Ovary (tissue), 7 donors: ENCODE measurements at regions not wholly inside any gene's neighbourhood (a gene's known extent, or its start where the extent isn't known, plus 50 kb on each side); places are given as distances from the start of the nearest gene placed in this dataset.
"Not testable (repeated sequence)": the region's sequence is repeated elsewhere in the genome, so short reads cannot be mapped to it uniquely, and the experiment has no call there.

Experiments used
- DNase-seq, 5 donors: peaks; one replicate each; pipeline ENCODE4 v3.0.0-alpha.2; 2019 to 2020
- H3K27ac ChIP-seq, 2 donors: fragments of 200-600 bp; one replicate each; pipeline versions ENCODE4 v1.5.1 to v1.8.0; 2019 to 2022
- H3K27me3 ChIP-seq: fragments of 200-600 bp; one replicate; pipeline ENCODE4 v1.8.0; 2022
- H3K36me3 ChIP-seq: fragments of 200-600 bp; sonication (generic); one replicate; pipeline ENCODE4 v1.5.1; 2019
- H3K4me1 ChIP-seq: one replicate; pipeline ENCODE4 v1.8.1; 2013; ENCODE audit warnings: mild to moderate bottlenecking, moderate library complexity; ENCODE audit not compliant: insufficient read depth
- H3K4me3 ChIP-seq: fragments of 200-600 bp; sonication (generic); one replicate; pipeline ENCODE4 v1.5.1; 2017
- H3K9me3 ChIP-seq, 2 donors: fragments of 200-600 bp in 1 of 2; sonication (generic) in 1 of 2; one replicate each; pipeline versions ENCODE4 v1.5.1 to v1.8.1; 2013 to 2019; ENCODE audit warnings: mild to moderate bottlenecking in 1 of 2, moderate library complexity in 1 of 2
- CTCF ChIP-seq, 3 donors: fragments of 450-650 bp in 2 of 3; fragments of 200-600 bp in 1 of 3; IDR thresholded peaks; one replicate each; pipeline versions ENCODE4 v1.5.1 to v1.8.0; 2016 to 2022; ENCODE audit warnings: antibody characterized with exemption in 3 of 3, mild to moderate bottlenecking in 1 of 3
- EP300 ChIP-seq: sonication (generic); formaldehyde crosslinking; IDR thresholded peaks from one replicate; pipeline ENCODE4 v1.6.1; 2017; ENCODE audit warnings: antibody characterized with exemption
- POLR2A ChIP-seq: fragments of 450-650 bp; IDR thresholded peaks from one replicate; pipeline ENCODE4 v1.6.1; 2017; ENCODE audit warnings: antibody characterized with exemption, mild to moderate bottlenecking, moderate library complexity
- WGBS, 3 donors: extraction: QIAGEN DNeasy Blood & Tissue Kit in 1 of 3; methylation state at CpG; one replicate each; pipeline versions ENCODE4 v1.1.5 to v1.1.7; 2013 to 2017; 5-methylcytosine and 5-hydroxymethylcytosine counted together
- intact Hi-C, 4 donors: fragments of 100-400 bp; cut with DNase I; formaldehyde crosslinking; loops; one replicate each; pipeline versions ENCODE4 v1.11.0 to v1.15.1; 2022 to 2023
- donor health status: DM: no; HTN: no; CAD: no; lungs with moderate emphysema.
- donor health status: DM: no; HTN: no; CAD: no.
- donor health status: Bipolar disorder and iron deficiency.
- donor health status: DM: no; HTN: no; CAD: no.
- donor health status: DM: yes; HTN: yes; CAD: no.

DNA sequence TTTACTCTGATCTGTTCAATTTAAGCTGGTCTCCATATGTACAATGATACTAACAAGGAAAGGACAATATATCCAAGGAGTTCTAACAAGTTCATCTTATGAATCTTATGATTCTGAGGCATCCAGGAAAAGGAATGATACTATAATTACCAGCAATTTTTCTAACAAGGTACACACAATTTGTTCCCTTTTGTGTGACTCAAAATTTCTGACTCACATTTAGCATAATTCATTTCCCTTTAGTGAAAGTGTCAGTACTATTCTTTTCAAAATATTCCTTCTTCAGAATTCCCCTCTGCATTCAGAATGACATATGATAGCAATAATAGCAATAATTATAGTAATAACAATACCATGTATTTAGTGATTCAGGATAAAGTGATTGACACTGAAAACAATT, 594.8 kb downstream of the DMRTA1 start:
- Histone ChIP-seq H3K36me3 (no peaks in the 10 kb centered on the region), H3K27me3 (no peaks in the 10 kb centered on the region), H3K9me3 (no peaks in the 10 kb centered on the region), H3K4me1 (no peaks in the 10 kb centered on the region), H3K4me3 (no peak overlapping the region), H3K27ac (no peak overlapping the region)
- intact Hi-C loops: no loop called here
- no peak for TF ChIP-seq POLR2A
- no peak for TF ChIP-seq CTCF (IDR thresholded peaks at IDR 0.05)
- TF ChIP-seq EP300: no peak
- DNase-seq: no peak

GRCh38 chr9:23044549-23044948, 597.9 kb downstream of the DMRTA1 start:
- H3K4me1 ChIP-seq: no peaks in the 10 kb centered on the region
- H3K36me3 ChIP-seq: no peaks in the 10 kb centered on the region
- no peaks in the 10 kb centered on the region for H3K27me3 ChIP-seq
- no peak overlapping the region for H3K4me3 ChIP-seq
- no peaks in the 10 kb centered on the region for H3K9me3 ChIP-seq
- TF ChIP-seq EP300 (no peak), CTCF (IDR thresholded peaks at IDR 0.05) (no peak), POLR2A (no peak)
- no peak overlapping the region for H3K27ac ChIP-seq
- intact Hi-C loops: no loop called here
- DNase-seq: no peak

GRCh38 chr9:23046026-23046425, 599.4 kb downstream of the DMRTA1 start:
- H3K4me3 ChIP-seq, DNase-seq, H3K27me3 ChIP-seq, H3K9me3 ChIP-seq, H3K4me1 ChIP-seq, intact Hi-C loops, H3K27ac ChIP-seq, H3K36me3 ChIP-seq: not testable (repeated sequence)
- WGBS, 3 donors: 85 to 94% (median 90%) methylated on average over 1 of the region's 1 CpG

DNA sequence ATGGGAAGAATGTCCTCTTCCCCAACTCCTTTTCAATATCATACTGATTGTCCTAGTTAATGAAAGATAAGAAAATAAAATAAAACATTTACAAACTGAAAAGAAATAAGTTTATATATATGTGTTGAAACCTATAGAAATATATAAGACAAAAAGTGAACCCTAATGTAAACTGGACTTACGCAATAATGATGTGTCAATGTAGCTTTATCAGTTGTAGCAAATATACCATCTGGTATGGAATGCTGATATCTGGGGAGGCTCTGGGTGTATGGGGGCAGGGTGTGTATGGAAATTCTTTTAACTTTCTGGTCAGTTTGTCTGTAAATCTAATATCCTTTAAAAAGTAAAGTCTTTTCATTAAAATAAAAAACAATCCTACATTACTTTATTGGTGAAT, 603.9 kb downstream of the DMRTA1 start:
- H3K27ac ChIP-seq: no peak overlapping the region
- TF ChIP-seq EP300: no peak
- no peak for TF ChIP-seq CTCF (IDR thresholded peaks at IDR 0.05)
- TF ChIP-seq POLR2A: no peak
- WGBS, 3 donors: 86 to 92% (median 87%) methylated on average over 1 of the region's 1 CpG
- H3K27me3 ChIP-seq: no peaks in the 10 kb centered on the region
- intact Hi-C loops: no loop called here
- no peaks in the 10 kb centered on the region for H3K4me1 ChIP-seq
- no peak overlapping the region for H3K4me3 ChIP-seq
- DNase-seq: no peak
- H3K36me3 ChIP-seq: no peaks in the 10 kb centered on the region
- no peaks in the 10 kb centered on the region for H3K9me3 ChIP-seq

DNA sequence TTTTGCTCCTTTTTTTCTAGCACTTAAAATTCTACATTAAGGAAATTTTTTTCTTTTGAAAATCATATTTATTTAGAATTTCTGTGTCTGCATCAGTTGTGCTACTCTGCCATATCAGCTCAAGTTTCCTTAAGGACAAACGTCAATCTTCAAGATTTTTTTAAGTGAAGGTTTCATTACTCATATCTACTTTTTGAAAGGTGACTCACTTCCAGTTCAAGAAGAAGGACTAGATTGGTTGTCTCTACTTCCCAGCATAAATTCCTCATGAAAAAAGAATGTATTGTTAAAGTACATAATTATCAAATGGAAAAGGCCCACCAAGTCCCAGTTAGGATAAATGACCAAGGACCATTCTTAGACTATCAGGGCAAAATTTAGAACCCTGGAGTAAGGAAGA, 626.5 kb downstream of the DMRTA1 start:
- H3K9me3 ChIP-seq: no peaks in the 10 kb centered on the region
- DNase-seq: no peak
- no peaks in the 10 kb centered on the region for H3K4me1 ChIP-seq
- no peak overlapping the region for H3K4me3 ChIP-seq
- WGBS, 3 donors: 62 to 74% (median 65%) methylated on average over 1 of the region's 1 CpG
- intact Hi-C loops: loop anchor here in 1 of 4 donors (10.0 kb wide), 1 partner anchor 902 kb away; no protein-coding TSS in a partner anchor
- no peak overlapping the region for H3K27ac ChIP-seq
- no peaks in the 10 kb centered on the region for H3K27me3 ChIP-seq
- no peaks in the 10 kb centered on the region for H3K36me3 ChIP-seq
- no peak for TF ChIP-seq CTCF (IDR thresholded peaks at IDR 0.05)
- no peak for TF ChIP-seq EP300
- TF ChIP-seq POLR2A: no peak
